Body of pancreas (tissue), 4 donors: ENCODE measurements at regions not wholly inside any gene's neighbourhood (a gene's known extent, or its start where the extent isn't known, plus 50 kb on each side); places are given as distances from the start of the nearest gene placed in this dataset.

Source experiments
- ATAC-seq: fragments of 150-250 bp; one replicate; pipeline ENCODE4 v1.9.1; 2016
- DNase-seq, 4 donors: peaks; one replicate each; pipeline ENCODE4 v3.0.0-alpha.2; 2019
- H3K27ac ChIP-seq, 4 donors: fragments of 200-600 bp; sonication (generic); 1 replicate in 3 of 4; 2 replicates in 1 of 4; pipeline versions ENCODE4 v1.5.1 to v1.6.1; 2016 to 2019; ENCODE audit warnings: mild to moderate bottlenecking in 1 of 4, mixed read lengths in 1 of 4, moderate library complexity in 1 of 4
- H3K27me3 ChIP-seq, 2 donors: fragments of 200-600 bp; sonication (generic); one replicate each; pipeline ENCODE4 v1.6.0; 2016; ENCODE audit warnings: mild to moderate bottlenecking in 1 of 2
- H3K36me3 ChIP-seq, 2 donors: fragments of 200-600 bp; sonication (generic); replicated peaks in 1 of 2; 2 replicates each; pipeline ENCODE4 v1.5.1; 2016; ENCODE audit warnings: low read depth in 2 of 2; ENCODE audit not compliant: insufficient read depth in 1 of 2
- H3K4me1 ChIP-seq: fragments of 200-600 bp; sonication (generic); one replicate; pipeline ENCODE4 v1.6.0; 2016
- H3K4me3 ChIP-seq, 2 donors: fragments of 200-600 bp; sonication (generic); 1 replicate in 1 of 2; 2 replicates in 1 of 2; pipeline ENCODE4 v1.5.1; 2016 to 2019
- H3K9me3 ChIP-seq, 3 donors: fragments of 200-600 bp; sonication (generic); 1 replicate in 2 of 3; 2 replicates in 1 of 3; pipeline ENCODE4 v1.5.1; 2016
- POLR2A ChIP-seq, 3 donors: fragments of 450-650 bp; IDR thresholded peaks; one replicate each; pipeline ENCODE4 v1.6.1; 2016; ENCODE audit warnings: antibody characterized with exemption in 3 of 3, mild to moderate bottlenecking in 2 of 3
- WGBS, 2 donors: methylation state at CpG; one replicate each; pipeline ENCODE4 v1.1.5; 2017; 5-methylcytosine and 5-hydroxymethylcytosine counted together
- intact Hi-C: fragments of 100-400 bp; cut with DNase I; formaldehyde crosslinking; loops from one replicate; pipeline ENCODE4 v1.15.1; 2023
- TF ChIP-seq, protein P1 (sequence below), 7 experiments: fragments of 450-650 bp in 4 of 7; fragments of 200-600 bp in 3 of 7; sonication (generic) in 3 of 7; IDR thresholded peaks; one replicate each; pipeline ENCODE4 v1.5.1; 2016 to 2019; ENCODE audit warnings: antibody characterized with exemption in 7 of 7

DNA sequence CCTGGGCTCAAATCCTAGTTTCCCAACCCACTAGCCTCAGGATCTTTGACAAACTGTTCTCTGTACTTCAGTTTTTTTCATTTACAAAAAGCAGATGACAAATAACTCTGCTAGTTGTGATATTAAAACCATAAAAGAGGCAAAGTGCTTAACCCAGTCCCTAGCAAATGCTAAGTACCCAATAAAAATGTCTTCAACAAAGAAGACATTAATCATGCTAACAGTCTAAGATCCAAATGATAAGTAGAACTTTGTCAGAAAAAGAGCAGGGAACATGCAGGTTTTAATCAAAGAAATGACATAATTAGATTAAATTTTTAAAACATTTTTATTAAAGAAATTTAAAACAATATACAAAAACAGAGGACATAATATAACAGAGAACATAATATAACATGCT lies 203.0 kb upstream of the ADRA1B start:
- H3K4me3 ChIP-seq, result no peak overlapping the region
- H3K27me3 ChIP-seq, result no peaks in the 10 kb centered on the region
- DNase-seq, result no peak
- intact Hi-C loops, result no loop called here
- no peak for TF ChIP-seq POLR2A (IDR thresholded peaks at IDR 0.05)
- TF ChIP-seq, protein P1, sequence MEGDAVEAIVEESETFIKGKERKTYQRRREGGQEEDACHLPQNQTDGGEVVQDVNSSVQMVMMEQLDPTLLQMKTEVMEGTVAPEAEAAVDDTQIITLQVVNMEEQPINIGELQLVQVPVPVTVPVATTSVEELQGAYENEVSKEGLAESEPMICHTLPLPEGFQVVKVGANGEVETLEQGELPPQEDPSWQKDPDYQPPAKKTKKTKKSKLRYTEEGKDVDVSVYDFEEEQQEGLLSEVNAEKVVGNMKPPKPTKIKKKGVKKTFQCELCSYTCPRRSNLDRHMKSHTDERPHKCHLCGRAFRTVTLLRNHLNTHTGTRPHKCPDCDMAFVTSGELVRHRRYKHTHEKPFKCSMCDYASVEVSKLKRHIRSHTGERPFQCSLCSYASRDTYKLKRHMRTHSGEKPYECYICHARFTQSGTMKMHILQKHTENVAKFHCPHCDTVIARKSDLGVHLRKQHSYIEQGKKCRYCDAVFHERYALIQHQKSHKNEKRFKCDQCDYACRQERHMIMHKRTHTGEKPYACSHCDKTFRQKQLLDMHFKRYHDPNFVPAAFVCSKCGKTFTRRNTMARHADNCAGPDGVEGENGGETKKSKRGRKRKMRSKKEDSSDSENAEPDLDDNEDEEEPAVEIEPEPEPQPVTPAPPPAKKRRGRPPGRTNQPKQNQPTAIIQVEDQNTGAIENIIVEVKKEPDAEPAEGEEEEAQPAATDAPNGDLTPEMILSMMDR (IDR thresholded peaks at IDR 0.05), result no peak
- H3K36me3 ChIP-seq, result no peaks in the 10 kb centered on the region
- H3K27ac ChIP-seq, result no peak overlapping the region
- ATAC-seq, result no peak
- no peaks in the 10 kb centered on the region for H3K9me3 ChIP-seq
- H3K4me1 ChIP-seq, result no peaks in the 10 kb centered on the region

DNA sequence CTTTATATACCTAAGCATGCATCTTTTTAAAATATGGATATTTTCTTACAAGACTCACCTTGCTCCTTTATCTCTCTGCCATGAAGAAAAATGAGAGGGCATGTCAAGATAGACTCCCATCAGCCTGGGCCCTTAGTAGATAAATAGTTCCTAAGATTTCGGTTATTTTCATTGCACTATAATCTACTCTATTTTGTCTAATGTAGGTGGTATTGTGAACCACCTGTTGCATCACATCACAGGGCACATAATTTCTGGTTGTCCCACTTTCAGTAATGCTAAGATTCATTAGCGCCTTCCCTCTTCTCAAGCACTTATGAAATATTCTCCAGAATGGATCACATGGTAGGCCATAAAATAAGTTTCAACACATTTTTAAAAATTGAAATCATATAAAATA lies 202.5 kb upstream of the ADRA1B start:
- WGBS, 2 donors, result 66 to 70% methylated on average over 2 of the region's 2 CpGs
- H3K27me3 ChIP-seq, result no peaks in the 10 kb centered on the region
- DNase-seq (no peak), ATAC-seq (no peak)
- H3K27ac ChIP-seq, result no peak overlapping the region
- no peak overlapping the region for H3K4me3 ChIP-seq
- H3K36me3 ChIP-seq, result no peaks in the 10 kb centered on the region
- TF ChIP-seq, protein P1 (IDR thresholded peaks at IDR 0.05), result no peak
- TF ChIP-seq POLR2A (IDR thresholded peaks at IDR 0.05), result no peak
- intact Hi-C loops, result no loop called here
- no peaks in the 10 kb centered on the region for H3K9me3 ChIP-seq
- no peaks in the 10 kb centered on the region for H3K4me1 ChIP-seq

DNA sequence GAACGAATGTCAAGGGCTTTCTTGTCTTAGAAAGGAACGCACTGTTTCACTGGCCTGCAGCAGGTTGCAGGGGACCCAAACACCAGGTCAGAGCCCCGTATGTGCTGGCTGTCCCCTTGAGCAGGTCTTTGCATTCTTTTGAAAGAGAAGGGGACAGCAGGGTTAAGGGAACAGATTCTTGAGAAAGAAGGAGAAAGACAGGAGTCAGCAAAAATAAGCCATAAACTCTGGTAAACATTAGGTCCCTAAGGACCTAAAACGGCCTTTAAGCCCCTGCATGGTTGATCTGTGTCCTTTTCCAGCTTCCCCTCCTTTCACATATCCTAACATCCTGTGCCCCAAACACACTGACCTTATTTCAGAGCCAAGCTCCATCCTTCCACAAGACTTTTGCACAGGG lies 190.8 kb upstream of the ADRA1B start:
- H3K9me3 ChIP-seq, result no peaks in the 10 kb centered on the region
- no peaks in the 10 kb centered on the region for H3K36me3 ChIP-seq
- no peak overlapping the region for H3K4me3 ChIP-seq
- no peak for ATAC-seq
- 44 to 51% methylated on average over 4 of the region's 4 CpGs for WGBS, 2 donors
- DNase-seq, result no peak
- no peaks in the 10 kb centered on the region for H3K4me1 ChIP-seq
- H3K27me3 ChIP-seq, result no peaks in the 10 kb centered on the region
- intact Hi-C loops, result no loop called here
- no peak overlapping the region for H3K27ac ChIP-seq
- TF ChIP-seq, protein P1 (IDR thresholded peaks at IDR 0.05), result no peak
- no peak for TF ChIP-seq POLR2A (IDR thresholded peaks at IDR 0.05)

DNA sequence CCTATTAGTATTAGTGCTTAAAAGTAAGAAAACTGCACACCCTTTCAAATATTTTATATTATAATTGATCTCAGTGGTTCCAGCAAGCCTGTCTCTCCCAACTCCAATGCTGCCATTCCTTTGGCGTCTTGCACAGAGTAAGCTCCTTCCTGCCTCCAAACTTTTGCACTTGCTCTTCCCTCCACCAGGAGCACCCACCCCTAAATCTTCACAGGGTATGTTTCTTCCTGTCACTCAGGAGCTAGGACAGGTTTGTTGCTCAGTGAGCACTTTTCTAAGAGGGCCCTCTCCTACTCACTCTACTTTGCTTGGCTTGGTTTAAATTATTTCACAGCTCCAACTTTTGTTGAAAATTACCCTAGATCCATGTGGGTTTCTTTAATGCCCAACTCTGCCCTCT lies 189.1 kb upstream of the ADRA1B start:
- DNase-seq (no peak), ATAC-seq (no peak)
- TF ChIP-seq, protein P1 (IDR thresholded peaks at IDR 0.05), result no peak
- no peak for TF ChIP-seq POLR2A (IDR thresholded peaks at IDR 0.05)
- WGBS, 2 donors, result 50 to 81% methylated on average over 1 of the region's 1 CpG
- Histone ChIP-seq H3K36me3 (no peaks in the 10 kb centered on the region), H3K27me3 (no peaks in the 10 kb centered on the region), H3K9me3 (no peaks in the 10 kb centered on the region), H3K4me3 (no peak overlapping the region), H3K27ac (no peak overlapping the region), H3K4me1 (no peaks in the 10 kb centered on the region)
- intact Hi-C loops, result no loop called here

DNA sequence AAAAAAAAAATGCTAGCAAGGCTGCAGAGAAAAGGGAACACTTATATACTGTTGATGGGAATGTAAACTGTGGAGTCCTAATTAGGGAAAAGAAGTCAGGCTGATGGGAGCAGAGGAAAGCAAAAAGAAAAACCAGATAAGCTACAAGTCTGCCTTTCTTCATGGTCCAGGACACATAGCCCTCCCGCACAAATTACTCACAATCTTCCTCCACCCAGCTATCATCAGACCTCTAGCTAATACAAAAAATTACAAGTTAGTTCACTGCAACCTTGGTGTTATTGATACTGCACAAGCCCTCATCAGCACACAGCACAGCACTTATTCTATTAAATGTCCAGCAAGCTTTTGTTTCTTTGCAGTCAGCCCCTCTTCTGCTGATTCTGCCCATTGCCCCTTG lies 186.0 kb upstream of the ADRA1B start:
- H3K36me3 ChIP-seq, result no peaks in the 10 kb centered on the region
- intact Hi-C loops, result no loop called here
- H3K4me1 ChIP-seq, result no peaks in the 10 kb centered on the region
- DNase-seq, result no peak
- H3K27ac ChIP-seq, result no peak overlapping the region
- no peaks in the 10 kb centered on the region for H3K27me3 ChIP-seq
- no peak overlapping the region for H3K4me3 ChIP-seq
- ATAC-seq, result no peak
- TF ChIP-seq POLR2A (IDR thresholded peaks at IDR 0.05), result no peak
- TF ChIP-seq, protein P1 (IDR thresholded peaks at IDR 0.05), result no peak
- 58 to 74% methylated on average over 1 of the region's 1 CpG for WGBS, 2 donors
- H3K9me3 ChIP-seq, result no peaks in the 10 kb centered on the region
